ENCODE measurements at regions not wholly inside any gene's neighbourhood (a gene's known extent, or its start where the extent isn't known, plus 50 kb on each side); places are given as distances from the start of the nearest gene placed in this dataset.

- Mint-ChIP-seq H3K36me3 (ENCODE audit: low read depth) (no peaks in the 10 kb centered on the region), H3K4me1 (ENCODE audit: low read depth) (no peaks in the 10 kb centered on the region), H3K4me3 (ENCODE audit: unreplicated experiment) (no peak overlapping the region), H3K27ac (ENCODE audit: unreplicated experiment) (no peak overlapping the region), H3K27me3 (ENCODE audit: low read depth) (no peaks in the 10 kb centered on the region), H3K9me3 (ENCODE audit: low read depth) (peaks cover 15% of the 10 kb centered on the region)
- TF ChIP-seq CTCF (IDR thresholded peaks at IDR 0.05) = no peak
- no peak for DNase-seq (ENCODE audit: low spot score)
These were observed 2369.4 kb downstream of the MAT2B start for GRCh38 chr5:165874851-165875250.

GRCh38 chr5:165876538-165876937 lies 2371.1 kb downstream of the MAT2B start:
- Mint-ChIP-seq H3K4me3 (ENCODE audit: unreplicated experiment) (no peak overlapping the region), H3K4me1 (ENCODE audit: low read depth) (no peaks in the 10 kb centered on the region), H3K9me3 (ENCODE audit: low read depth) (peaks cover 16% of the 10 kb centered on the region), H3K27me3 (ENCODE audit: low read depth) (no peaks in the 10 kb centered on the region), H3K36me3 (ENCODE audit: low read depth) (no peaks in the 10 kb centered on the region), H3K27ac (ENCODE audit: unreplicated experiment) (no peak overlapping the region)
- no peak for TF ChIP-seq CTCF (IDR thresholded peaks at IDR 0.05)
- DNase-seq (ENCODE audit: low spot score) = no peak

- no peak overlapping the region for H3K4me3 Mint-ChIP-seq (ENCODE audit: unreplicated experiment)
- no peaks in the 10 kb centered on the region for H3K4me1 Mint-ChIP-seq (ENCODE audit: low read depth)
- H3K27me3 Mint-ChIP-seq (ENCODE audit: low read depth) = no peaks in the 10 kb centered on the region
- no peak overlapping the region for H3K27ac Mint-ChIP-seq (ENCODE audit: unreplicated experiment)
- H3K36me3 Mint-ChIP-seq (ENCODE audit: low read depth) = no peaks in the 10 kb centered on the region
- peaks cover 16% of the 10 kb centered on the region for H3K9me3 Mint-ChIP-seq (ENCODE audit: low read depth)
- no peak for TF ChIP-seq CTCF (IDR thresholded peaks at IDR 0.05)
- no peak for DNase-seq (ENCODE audit: low spot score)
These were observed 2372.1 kb downstream of the MAT2B start for GRCh38 chr5:165877475-165877874.

DNA sequence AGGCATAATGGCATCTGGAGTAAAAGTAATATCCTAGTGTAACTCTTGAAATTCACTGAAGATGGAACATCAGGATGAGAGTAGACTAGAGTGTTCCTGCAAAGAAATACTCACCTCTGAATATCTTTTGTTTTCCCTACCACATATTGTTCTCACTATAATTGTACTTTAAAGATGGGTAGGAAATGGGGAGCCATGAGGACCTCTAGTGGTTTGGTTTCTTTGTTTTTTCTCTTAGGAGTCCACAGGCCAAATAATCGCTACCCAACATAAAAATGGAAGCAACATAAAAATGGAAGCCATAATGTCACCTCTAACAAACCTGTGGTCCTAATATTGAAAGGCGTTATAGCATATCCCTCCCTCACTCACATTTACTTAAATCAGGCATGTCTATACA lies 2375.8 kb downstream of the MAT2B start:
- Mint-ChIP-seq H3K27me3 (ENCODE audit: low read depth) (no peaks in the 10 kb centered on the region), H3K9me3 (ENCODE audit: low read depth) (peaks cover 21% of the 10 kb centered on the region)
- TF ChIP-seq CTCF (IDR thresholded peaks at IDR 0.05) = no peak

DNA sequence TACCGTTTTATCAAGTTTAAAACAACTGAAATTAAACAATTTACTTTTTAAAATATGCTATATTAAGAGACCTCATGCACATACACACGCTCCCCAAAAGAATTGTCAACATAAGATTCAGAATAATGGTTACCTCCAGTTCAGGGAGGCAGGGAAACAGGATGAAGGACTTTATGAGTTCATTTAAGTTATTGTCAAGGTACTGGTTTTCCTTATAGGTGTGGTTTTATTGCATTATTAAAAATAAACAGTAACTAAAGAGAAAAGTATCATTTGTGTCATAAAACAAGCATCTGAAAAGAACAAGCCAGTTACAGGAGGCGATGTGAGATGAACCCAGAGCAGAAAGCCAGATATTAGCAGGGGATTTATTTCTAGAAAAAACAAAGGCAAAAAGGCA lies 2376.7 kb downstream of the MAT2B start:
- Mint-ChIP-seq H3K27me3 (ENCODE audit: low read depth) (no peaks in the 10 kb centered on the region), H3K27ac (ENCODE audit: unreplicated experiment) (no peak overlapping the region)

More for the DNA sequence above, 2375.8 kb downstream of the MAT2B start:
- Mint-ChIP-seq H3K4me3 (ENCODE audit: unreplicated experiment) (no peak overlapping the region), H3K4me1 (ENCODE audit: low read depth) (no peaks in the 10 kb centered on the region), H3K36me3 (ENCODE audit: low read depth) (no peaks in the 10 kb centered on the region), H3K27ac (ENCODE audit: unreplicated experiment) (no peak overlapping the region)
- DNase-seq (ENCODE audit: low spot score) = no peak

More for the DNA sequence above, 2376.7 kb downstream of the MAT2B start:
- Mint-ChIP-seq H3K9me3 (ENCODE audit: low read depth) (peaks cover 15% of the 10 kb centered on the region), H3K36me3 (ENCODE audit: low read depth) (no peaks in the 10 kb centered on the region), H3K4me1 (ENCODE audit: low read depth) (no peaks in the 10 kb centered on the region), H3K4me3 (ENCODE audit: unreplicated experiment) (no peak overlapping the region)
- no peak for TF ChIP-seq CTCF (IDR thresholded peaks at IDR 0.05)
- DNase-seq (ENCODE audit: low spot score) = no peak
